ENCODE measurements at regions not wholly inside any gene's neighbourhood (a gene's known extent, or its start where the extent isn't known, plus 50 kb on each side); places are given as distances from the start of the nearest gene placed in this dataset.
A peak's percentile ranks its signal among the peaks of the same experiment; 100 is the strongest.

GRCh38 chr9:7287065-7287464 is 512.5 kb downstream of the DMAC1 start:
- DNase-seq (ENCODE audit: low read depth) = no peak

DNA sequence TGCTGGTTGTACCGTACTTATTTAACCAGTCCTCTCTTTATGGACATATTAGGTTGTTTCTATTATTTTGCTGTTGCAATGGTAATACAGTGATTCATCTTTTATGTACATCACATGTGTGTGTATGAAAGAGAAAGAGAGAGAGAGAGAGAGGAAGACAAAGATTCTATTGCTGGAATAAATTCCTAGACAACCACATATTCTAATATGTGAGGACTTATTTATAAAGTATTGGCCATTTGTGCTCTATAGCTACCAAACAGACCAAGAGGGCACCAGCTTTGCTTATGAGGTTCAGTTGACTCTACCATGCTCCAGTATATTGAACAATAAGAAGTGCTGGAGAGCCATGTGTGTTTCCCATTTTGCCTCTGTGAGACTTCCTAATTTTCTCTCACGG is 513.5 kb downstream of the DMAC1 start:
- TF ChIP-seq, protein P1, sequence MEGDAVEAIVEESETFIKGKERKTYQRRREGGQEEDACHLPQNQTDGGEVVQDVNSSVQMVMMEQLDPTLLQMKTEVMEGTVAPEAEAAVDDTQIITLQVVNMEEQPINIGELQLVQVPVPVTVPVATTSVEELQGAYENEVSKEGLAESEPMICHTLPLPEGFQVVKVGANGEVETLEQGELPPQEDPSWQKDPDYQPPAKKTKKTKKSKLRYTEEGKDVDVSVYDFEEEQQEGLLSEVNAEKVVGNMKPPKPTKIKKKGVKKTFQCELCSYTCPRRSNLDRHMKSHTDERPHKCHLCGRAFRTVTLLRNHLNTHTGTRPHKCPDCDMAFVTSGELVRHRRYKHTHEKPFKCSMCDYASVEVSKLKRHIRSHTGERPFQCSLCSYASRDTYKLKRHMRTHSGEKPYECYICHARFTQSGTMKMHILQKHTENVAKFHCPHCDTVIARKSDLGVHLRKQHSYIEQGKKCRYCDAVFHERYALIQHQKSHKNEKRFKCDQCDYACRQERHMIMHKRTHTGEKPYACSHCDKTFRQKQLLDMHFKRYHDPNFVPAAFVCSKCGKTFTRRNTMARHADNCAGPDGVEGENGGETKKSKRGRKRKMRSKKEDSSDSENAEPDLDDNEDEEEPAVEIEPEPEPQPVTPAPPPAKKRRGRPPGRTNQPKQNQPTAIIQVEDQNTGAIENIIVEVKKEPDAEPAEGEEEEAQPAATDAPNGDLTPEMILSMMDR (IDR thresholded peaks at IDR 0.05; ENCODE audit: insufficient read depth, low read depth, low read length) = no peak
- H3K4me3 ChIP-seq (ENCODE audit: low read depth, low read length) = no peak overlapping the region
- DNase-seq (ENCODE audit: low read depth) = no peak

More at GRCh38 chr9:7287065-7287464, 512.5 kb downstream of the DMAC1 start:
- H3K4me3 ChIP-seq (ENCODE audit: low read depth, low read length) = no peak overlapping the region
- TF ChIP-seq, protein P1 (IDR thresholded peaks at IDR 0.05; ENCODE audit: insufficient read depth, low read depth, low read length) = no peak

- no peak overlapping the region for H3K4me3 ChIP-seq (ENCODE audit: low read depth, low read length)
- TF ChIP-seq, protein P1 (IDR thresholded peaks at IDR 0.05; ENCODE audit: insufficient read depth, low read depth, low read length) = no peak
- DNase-seq (ENCODE audit: low read depth) = no peak
Observed at GRCh38 chr9:7285199-7285598, 514.4 kb downstream of the DMAC1 start.

DNA sequence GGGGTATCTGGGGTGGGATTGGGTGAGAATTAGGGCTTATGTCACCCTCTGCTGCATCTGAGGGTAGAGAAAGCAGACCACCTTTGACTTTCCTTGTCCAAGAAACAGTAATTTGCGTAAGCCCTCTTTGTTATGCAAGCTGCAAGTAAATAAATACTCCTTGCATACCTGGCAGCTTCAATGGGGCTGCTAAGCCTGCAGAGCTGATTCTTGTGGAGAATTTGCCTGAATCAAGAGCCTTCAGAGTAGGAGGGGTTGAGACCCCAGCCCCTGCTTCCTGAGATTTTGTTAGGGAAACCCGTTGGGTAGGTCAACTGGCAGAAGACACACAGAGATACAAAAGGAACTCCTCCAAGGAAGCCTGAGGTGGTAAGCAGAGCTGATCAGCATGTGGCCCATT is 515.1 kb downstream of the DMAC1 start:
- TF ChIP-seq, protein P1 (IDR thresholded peaks at IDR 0.05; ENCODE audit: insufficient read depth, low read depth, low read length) = no peak
- no peak for DNase-seq (ENCODE audit: low read depth)
- no peak overlapping the region for H3K4me3 ChIP-seq (ENCODE audit: low read depth, low read length)

- TF ChIP-seq, protein P1 (IDR thresholded peaks at IDR 0.05; ENCODE audit: insufficient read depth, low read depth, low read length) = no peak
- DNase-seq (ENCODE audit: low read depth) = no peak
- H3K4me3 ChIP-seq (ENCODE audit: low read depth, low read length) = no peak overlapping the region
Observed at GRCh38 chr9:7284117-7284516, 515.5 kb downstream of the DMAC1 start.

GRCh38 chr9:7273575-7273974 is 515.8 kb downstream of the KDM4C start:
- TF ChIP-seq, protein P1 (IDR thresholded peaks at IDR 0.05; ENCODE audit: insufficient read depth, low read depth, low read length) = peak; percentile 81
- peak; percentile 71 for DNase-seq (ENCODE audit: low read depth)
- no peak overlapping the region for H3K4me3 ChIP-seq (ENCODE audit: low read depth, low read length)

DNA sequence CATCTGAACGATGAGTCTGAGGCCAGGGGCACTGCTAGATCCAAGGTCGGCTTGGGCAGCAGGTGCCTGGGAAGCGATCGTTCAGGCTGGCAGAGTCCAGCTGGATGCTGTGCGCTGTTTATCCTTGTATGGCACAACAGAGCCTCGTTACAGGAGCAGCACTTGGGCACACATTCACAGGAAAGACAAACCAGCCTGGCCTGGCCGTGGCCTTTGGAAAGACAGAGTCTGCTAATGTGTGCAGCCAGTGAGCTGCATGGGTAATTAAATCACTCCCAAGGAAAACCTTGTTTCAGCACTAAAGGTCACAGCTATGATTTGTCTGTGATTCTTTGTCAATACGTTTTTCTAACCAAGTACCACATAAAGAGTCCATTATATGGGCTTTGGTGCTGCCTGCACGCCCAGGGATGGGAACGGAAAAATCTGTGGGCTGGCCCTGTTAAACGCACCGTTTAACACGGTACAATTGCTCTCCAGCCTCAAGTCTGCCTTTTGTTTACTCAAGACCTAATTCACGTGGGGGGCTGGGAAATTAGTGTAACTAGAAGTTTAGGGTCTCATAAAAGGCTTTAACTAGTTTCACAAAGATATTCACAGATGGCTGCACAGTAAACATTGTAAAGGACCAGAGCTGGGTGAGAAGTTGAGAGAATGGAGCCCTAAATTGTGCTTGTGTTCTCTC is 509.3 kb downstream of the KDM4C start:
- no peak overlapping the region for H3K4me3 ChIP-seq (ENCODE audit: low read depth, low read length)
- TF ChIP-seq, protein P1 (IDR thresholded peaks at IDR 0.05; ENCODE audit: insufficient read depth, low read depth, low read length) = no peak
- DNase-seq (ENCODE audit: low read depth) = peak; percentile 7
